ENCODE measurements at regions not wholly inside any gene's neighbourhood (a gene's known extent, or its start where the extent isn't known, plus 50 kb on each side); places are given as distances from the start of the nearest gene placed in this dataset.

DNA sequence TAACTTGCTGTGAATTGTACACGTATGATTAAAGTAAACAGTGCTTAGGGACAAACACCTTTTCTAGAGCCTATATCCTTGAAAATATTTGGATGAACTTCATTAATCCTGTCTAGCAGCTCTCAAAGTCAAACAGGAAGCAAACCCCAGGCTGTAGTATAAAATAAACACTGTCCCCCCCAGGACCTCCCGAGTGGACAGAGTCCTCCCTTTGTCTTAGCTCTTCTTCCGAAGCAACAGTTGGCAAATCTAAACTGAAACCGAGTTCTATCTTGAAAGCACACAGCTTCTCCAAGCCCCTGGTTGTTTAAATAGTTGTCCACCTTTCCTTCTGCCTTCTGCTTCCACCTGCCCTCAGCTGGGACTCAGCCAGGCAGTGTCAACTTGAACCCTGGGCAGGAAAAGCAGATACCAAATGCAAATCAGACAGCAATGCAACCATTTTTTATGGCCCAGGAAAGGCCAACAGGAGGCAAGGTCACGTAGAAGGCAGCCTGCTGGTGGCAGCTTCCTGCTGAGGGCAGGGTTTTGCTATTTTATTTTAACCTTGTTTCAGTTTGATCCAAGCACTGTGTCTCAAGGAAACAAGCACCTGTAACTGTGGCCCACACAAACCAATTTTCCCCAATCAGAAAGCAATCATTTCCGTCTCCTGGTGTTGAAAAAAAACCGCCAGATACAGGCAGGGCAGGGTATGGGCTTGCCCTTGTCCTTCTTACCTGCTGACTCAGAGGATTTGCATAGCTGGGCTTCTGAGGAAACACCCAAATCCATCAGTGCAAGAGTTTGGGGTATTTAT, 110.3 kb upstream of the KIT start:
- no peak overlapping the region for H3K27ac ChIP-seq (ENCODE audit: low read depth, low read length)
- peaks cover 22% of the 10 kb centered on the region for H3K4me1 ChIP-seq (ENCODE audit: control insufficient read depth, insufficient read depth, low read length)
- H3K4me3 ChIP-seq (ENCODE audit: low read length) = no peak overlapping the region
- 74 to 78% methylated on average over 6 to 7 of the region's 7 CpGs for WGBS, 2 experiments (ENCODE audit: insufficient coverage in 1 of 2, insufficient read length in 1 of 2)
- no peaks in the 10 kb centered on the region for H3K36me3 Mint-ChIP-seq (ENCODE audit: low read depth)
- DNase-seq = no peak
- no peaks in the 10 kb centered on the region for H3K27me3 Mint-ChIP-seq (ENCODE audit: insufficient read depth)
- H3K4me1 Mint-ChIP-seq = peaks cover 48% of the 10 kb centered on the region
- H3K9me3 ChIP-seq (ENCODE audit: control insufficient read depth, low read length) = no peaks in the 10 kb centered on the region
- TF ChIP-seq, protein P1, sequence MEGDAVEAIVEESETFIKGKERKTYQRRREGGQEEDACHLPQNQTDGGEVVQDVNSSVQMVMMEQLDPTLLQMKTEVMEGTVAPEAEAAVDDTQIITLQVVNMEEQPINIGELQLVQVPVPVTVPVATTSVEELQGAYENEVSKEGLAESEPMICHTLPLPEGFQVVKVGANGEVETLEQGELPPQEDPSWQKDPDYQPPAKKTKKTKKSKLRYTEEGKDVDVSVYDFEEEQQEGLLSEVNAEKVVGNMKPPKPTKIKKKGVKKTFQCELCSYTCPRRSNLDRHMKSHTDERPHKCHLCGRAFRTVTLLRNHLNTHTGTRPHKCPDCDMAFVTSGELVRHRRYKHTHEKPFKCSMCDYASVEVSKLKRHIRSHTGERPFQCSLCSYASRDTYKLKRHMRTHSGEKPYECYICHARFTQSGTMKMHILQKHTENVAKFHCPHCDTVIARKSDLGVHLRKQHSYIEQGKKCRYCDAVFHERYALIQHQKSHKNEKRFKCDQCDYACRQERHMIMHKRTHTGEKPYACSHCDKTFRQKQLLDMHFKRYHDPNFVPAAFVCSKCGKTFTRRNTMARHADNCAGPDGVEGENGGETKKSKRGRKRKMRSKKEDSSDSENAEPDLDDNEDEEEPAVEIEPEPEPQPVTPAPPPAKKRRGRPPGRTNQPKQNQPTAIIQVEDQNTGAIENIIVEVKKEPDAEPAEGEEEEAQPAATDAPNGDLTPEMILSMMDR (conservative IDR thresholded peaks at IDR 0.05) = no peak
- H3K9me3 Mint-ChIP-seq = no peaks in the 10 kb centered on the region
- H3K36me3 ChIP-seq (ENCODE audit: control insufficient read depth, insufficient read depth, low read length) = no peaks in the 10 kb centered on the region
- no peaks in the 10 kb centered on the region for H3K27me3 ChIP-seq (ENCODE audit: control insufficient read depth, insufficient read depth, low read length, poor library complexity, severe bottlenecking)
- no peak overlapping the region for H3K4me3 Mint-ChIP-seq
- no peak overlapping the region for H3K9ac ChIP-seq (ENCODE audit: extremely low read depth, low read length, poor library complexity, severe bottlenecking)
- peak overlapping the region; percentile 84 for H3K27ac Mint-ChIP-seq

DNA sequence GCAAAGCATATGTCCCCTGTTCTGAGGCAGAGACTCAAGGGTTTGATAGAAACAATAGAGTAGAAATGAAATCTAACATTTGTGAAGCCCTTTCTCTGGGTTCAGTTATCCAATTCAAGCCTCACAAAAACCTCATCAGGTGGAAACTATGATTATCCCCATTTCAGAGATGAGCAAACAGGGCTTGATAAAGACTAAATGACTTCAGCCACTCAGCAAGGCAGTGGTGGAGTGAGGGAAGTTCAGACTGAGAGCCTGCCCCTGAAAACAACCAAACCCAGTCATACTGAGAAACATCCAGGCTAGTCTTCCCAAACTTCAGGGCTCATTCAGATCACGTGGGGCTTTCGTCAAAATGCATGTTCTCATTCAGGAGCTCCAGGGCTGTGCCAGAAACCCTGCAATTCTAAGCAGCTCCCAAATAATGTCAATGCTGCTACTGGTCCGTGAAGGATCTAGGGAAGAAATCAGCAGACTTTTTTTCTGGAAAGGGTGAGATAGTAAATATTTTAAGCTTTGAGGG, 109.6 kb upstream of the KIT start:
- Histone ChIP-seq H3K9me3 (ENCODE audit: control insufficient read depth, low read length) (no peaks in the 10 kb centered on the region), H3K4me1 (ENCODE audit: control insufficient read depth, insufficient read depth, low read length) (peaks cover 19% of the 10 kb centered on the region), H3K36me3 (ENCODE audit: control insufficient read depth, insufficient read depth, low read length) (no peaks in the 10 kb centered on the region), H3K9ac (ENCODE audit: extremely low read depth, low read length, poor library complexity, severe bottlenecking) (no peak overlapping the region), H3K27me3 (ENCODE audit: control insufficient read depth, insufficient read depth, low read length, poor library complexity, severe bottlenecking) (no peaks in the 10 kb centered on the region), H3K27ac (ENCODE audit: low read depth, low read length) (no peak overlapping the region), H3K4me3 (ENCODE audit: low read length) (no peak overlapping the region)
- H3K27ac Mint-ChIP-seq = peak overlapping the region; percentile 84
- TF ChIP-seq, protein P1 (conservative IDR thresholded peaks at IDR 0.05) = no peak
- WGBS, 2 experiments (ENCODE audit: insufficient coverage in 1 of 2, insufficient read length in 1 of 2) = 80 to 91% methylated on average over 2 to 3 of the region's 3 CpGs
- H3K36me3 Mint-ChIP-seq (ENCODE audit: low read depth) = no peaks in the 10 kb centered on the region
- no peak overlapping the region for H3K4me3 Mint-ChIP-seq
- no peak for DNase-seq
- H3K27me3 Mint-ChIP-seq (ENCODE audit: insufficient read depth) = no peaks in the 10 kb centered on the region
- peaks cover 46% of the 10 kb centered on the region for H3K4me1 Mint-ChIP-seq
- no peaks in the 10 kb centered on the region for H3K9me3 Mint-ChIP-seq

DNA sequence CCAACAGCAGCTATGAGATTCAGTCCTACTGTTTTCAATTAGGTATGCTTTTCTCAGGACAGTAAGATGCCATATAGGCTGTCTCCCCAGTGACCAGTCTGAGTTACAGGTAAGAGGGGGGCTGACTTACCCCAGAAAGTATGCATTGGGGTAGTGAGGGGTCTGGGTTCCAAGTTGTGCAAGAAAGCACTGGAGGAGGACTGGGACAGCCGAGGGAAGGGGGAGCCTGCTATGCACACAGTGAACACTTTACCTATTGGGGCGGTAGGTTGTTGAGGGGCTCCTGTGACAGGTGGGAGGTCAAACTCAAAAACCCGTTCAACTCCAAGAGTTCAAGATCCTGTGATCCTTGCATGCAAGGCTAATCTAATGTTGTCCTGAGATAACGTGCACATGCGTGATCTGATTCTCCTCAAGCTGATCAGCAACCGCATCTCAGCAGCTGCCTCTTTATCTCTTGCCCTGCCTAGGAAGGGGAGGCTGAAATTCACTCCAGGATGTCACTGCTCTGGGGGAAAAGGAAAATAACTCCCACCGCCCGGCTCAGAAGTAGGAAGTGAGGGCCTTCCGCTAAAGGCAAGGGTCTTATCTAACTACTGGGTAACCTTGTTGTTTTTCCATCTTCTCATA, 108.8 kb upstream of the KIT start:
- no peak overlapping the region for H3K4me3 Mint-ChIP-seq
- H3K27me3 Mint-ChIP-seq (ENCODE audit: insufficient read depth) = no peaks in the 10 kb centered on the region
- TF ChIP-seq, protein P1 (conservative IDR thresholded peaks at IDR 0.05) = no peak
- Histone ChIP-seq H3K27ac (ENCODE audit: low read depth, low read length) (no peak overlapping the region), H3K9ac (ENCODE audit: extremely low read depth, low read length, poor library complexity, severe bottlenecking) (no peak overlapping the region), H3K4me1 (ENCODE audit: control insufficient read depth, insufficient read depth, low read length) (peaks cover 19% of the 10 kb centered on the region), H3K36me3 (ENCODE audit: control insufficient read depth, insufficient read depth, low read length) (no peaks in the 10 kb centered on the region), H3K4me3 (ENCODE audit: low read length) (no peak overlapping the region), H3K27me3 (ENCODE audit: control insufficient read depth, insufficient read depth, low read length, poor library complexity, severe bottlenecking) (no peaks in the 10 kb centered on the region), H3K9me3 (ENCODE audit: control insufficient read depth, low read length) (no peaks in the 10 kb centered on the region)
- no peaks in the 10 kb centered on the region for H3K9me3 Mint-ChIP-seq
- H3K36me3 Mint-ChIP-seq (ENCODE audit: low read depth) = no peaks in the 10 kb centered on the region
- WGBS, 2 experiments (ENCODE audit: insufficient coverage in 1 of 2, insufficient read length in 1 of 2) = 93 to 94% methylated on average over 3 to 9 of the region's 9 CpGs
- H3K4me1 Mint-ChIP-seq = peaks cover 43% of the 10 kb centered on the region
- DNase-seq = no peak
- H3K27ac Mint-ChIP-seq = no peak overlapping the region

Measured in endodermal cell (in vitro differentiated cells).